Mesothelial cell of epicardium (in vitro differentiated cells): ENCODE measurements at regions not wholly inside any gene's neighbourhood (a gene's known extent, or its start where the extent isn't known, plus 50 kb on each side); places are given as distances from the start of the nearest gene placed in this dataset.

Experiments
- DNase-seq, 2 experiments: peaks; one replicate each; pipeline ENCODE4 v3.0.0; 2021; ENCODE audit warnings: low spot score in 2 of 2; ENCODE audit not compliant: unreplicated experiment in 2 of 2
- H3K27ac Mint-ChIP-seq: 2 replicates; pipeline ENCODE4 v1.8.0; 2021; ENCODE audit warnings: mixed read lengths
- H3K27me3 Mint-ChIP-seq: 2 replicates; pipeline ENCODE4 v1.8.0; 2021; ENCODE audit warnings: low read depth, mixed read lengths
- H3K36me3 Mint-ChIP-seq: 2 replicates; pipeline ENCODE4 v1.8.0; 2021; ENCODE audit warnings: mixed read lengths
- H3K4me1 Mint-ChIP-seq: 2 replicates; pipeline ENCODE4 v1.8.0; 2021; ENCODE audit warnings: mixed read lengths
- H3K4me3 Mint-ChIP-seq: 2 replicates; pipeline ENCODE4 v1.8.0; 2021; ENCODE audit warnings: mild to moderate bottlenecking, moderate library complexity, mixed read lengths
- H3K9me3 Mint-ChIP-seq: 2 replicates; pipeline ENCODE4 v1.8.0; 2021; ENCODE audit warnings: mixed read lengths
- TF ChIP-seq, protein P1 (sequence below): fragments of 200-600 bp; sonication (generic); IDR thresholded peaks from one replicate; pipeline ENCODE4 v1.5.0; 2021; ENCODE audit warnings: antibody characterized with exemption; ENCODE audit not compliant: unreplicated experiment

DNA sequence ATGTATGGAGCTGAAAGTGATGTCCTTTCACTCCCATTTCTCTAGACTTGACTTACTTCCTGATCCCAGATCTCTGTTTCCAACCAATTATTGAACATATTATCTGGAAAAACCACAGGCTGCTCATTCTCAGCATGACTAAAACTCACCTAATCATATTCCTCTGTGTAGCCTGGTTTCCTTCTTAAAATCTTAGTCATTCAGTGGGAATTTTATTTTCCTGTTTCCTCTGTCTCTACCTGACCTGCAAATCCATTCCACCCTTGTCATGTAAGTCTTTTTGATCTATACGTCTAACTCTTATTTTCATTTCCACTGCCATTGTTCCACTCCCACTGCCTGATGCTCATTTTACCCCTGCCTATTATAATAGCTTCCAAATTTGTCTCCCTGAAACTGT, 67.9 kb upstream of the APOBEC4 start:
- Mint-ChIP-seq H3K4me1 (peaks cover 3% of the 10 kb centered on the region), H3K27ac (no peak overlapping the region), H3K36me3 (no peaks in the 10 kb centered on the region), H3K27me3 (no peaks in the 10 kb centered on the region), H3K4me3 (no peak overlapping the region), H3K9me3 (no peaks in the 10 kb centered on the region)
- no peak for DNase-seq
- TF ChIP-seq, protein P1, sequence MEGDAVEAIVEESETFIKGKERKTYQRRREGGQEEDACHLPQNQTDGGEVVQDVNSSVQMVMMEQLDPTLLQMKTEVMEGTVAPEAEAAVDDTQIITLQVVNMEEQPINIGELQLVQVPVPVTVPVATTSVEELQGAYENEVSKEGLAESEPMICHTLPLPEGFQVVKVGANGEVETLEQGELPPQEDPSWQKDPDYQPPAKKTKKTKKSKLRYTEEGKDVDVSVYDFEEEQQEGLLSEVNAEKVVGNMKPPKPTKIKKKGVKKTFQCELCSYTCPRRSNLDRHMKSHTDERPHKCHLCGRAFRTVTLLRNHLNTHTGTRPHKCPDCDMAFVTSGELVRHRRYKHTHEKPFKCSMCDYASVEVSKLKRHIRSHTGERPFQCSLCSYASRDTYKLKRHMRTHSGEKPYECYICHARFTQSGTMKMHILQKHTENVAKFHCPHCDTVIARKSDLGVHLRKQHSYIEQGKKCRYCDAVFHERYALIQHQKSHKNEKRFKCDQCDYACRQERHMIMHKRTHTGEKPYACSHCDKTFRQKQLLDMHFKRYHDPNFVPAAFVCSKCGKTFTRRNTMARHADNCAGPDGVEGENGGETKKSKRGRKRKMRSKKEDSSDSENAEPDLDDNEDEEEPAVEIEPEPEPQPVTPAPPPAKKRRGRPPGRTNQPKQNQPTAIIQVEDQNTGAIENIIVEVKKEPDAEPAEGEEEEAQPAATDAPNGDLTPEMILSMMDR = no peak

DNA sequence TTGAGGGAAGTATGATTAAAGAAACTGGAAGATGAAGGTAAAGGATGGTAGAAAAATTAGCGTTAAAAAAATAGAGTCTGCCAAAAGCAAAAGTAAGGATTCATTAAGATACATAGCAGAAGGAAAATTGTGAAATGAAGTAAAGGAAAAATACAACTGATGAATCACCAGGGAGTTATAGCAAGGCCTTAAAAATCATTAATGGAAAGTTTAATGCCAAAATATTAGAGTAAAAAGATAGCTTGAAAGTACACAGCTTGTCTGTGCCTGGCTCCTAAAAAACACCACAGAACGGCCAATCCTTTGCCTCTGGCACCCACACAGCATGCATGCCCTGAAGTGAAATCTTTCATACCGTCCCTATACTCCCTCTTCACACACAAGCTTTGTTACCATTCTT, 66.9 kb upstream of the APOBEC4 start:
- TF ChIP-seq, protein P1 = no peak
- no peak overlapping the region for H3K4me3 Mint-ChIP-seq
- DNase-seq = no peak

DNA sequence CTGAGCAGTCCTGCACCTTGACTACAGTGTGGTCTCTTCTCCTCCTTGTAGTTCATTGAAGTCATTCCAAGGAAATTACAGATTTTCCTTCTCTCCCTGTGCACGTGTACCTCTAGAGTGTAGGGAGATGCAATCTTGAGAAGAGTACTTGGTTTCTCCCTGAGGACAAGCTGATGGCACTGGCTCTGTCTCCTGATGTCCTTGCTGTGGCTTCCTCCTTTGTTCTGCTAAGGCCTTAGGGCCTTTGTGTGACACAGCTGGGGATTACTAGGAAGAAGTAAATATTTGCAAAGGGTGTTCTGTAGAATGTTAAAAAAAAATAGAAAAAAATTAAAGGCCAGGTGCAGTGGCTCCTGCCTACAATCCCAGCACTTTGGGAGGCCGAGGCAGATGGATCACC, 66.2 kb upstream of the APOBEC4 start:
- TF ChIP-seq, protein P1 = no peak
- H3K9me3 Mint-ChIP-seq = no peaks in the 10 kb centered on the region

More for the DNA sequence above, 66.9 kb upstream of the APOBEC4 start:
- Mint-ChIP-seq H3K9me3 (no peaks in the 10 kb centered on the region), H3K4me1 (peaks cover 3% of the 10 kb centered on the region), H3K36me3 (no peaks in the 10 kb centered on the region), H3K27me3 (no peaks in the 10 kb centered on the region), H3K27ac (no peak overlapping the region)

DNA sequence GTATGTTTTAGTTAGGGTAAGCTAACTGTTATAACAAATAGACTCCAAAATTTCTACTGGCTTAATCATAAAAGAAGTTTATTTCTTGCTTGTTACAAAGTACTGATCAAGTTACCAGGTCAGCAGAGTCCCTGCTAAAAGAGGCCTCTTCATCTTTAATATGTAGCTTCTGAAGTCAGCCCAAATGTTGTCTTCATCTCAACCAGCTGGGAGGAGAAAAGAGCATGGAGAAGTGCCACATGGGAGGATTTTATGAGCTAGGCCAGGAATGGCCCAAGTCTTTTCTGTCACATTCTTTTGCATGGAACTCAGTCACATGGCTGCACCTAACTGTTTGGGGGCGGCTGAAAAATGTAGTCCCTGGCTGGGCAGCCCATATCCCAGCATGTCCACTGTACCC, 63.2 kb upstream of the APOBEC4 start:
- Mint-ChIP-seq H3K27me3 (no peaks in the 10 kb centered on the region), H3K4me1 (peaks cover 16% of the 10 kb centered on the region), H3K36me3 (no peaks in the 10 kb centered on the region), H3K4me3 (no peak overlapping the region), H3K9me3 (no peaks in the 10 kb centered on the region), H3K27ac (no peak overlapping the region)
- TF ChIP-seq, protein P1 = no peak
- no peak for DNase-seq

More for the DNA sequence above, 66.2 kb upstream of the APOBEC4 start:
- Mint-ChIP-seq H3K27ac (no peak overlapping the region), H3K4me3 (no peak overlapping the region), H3K4me1 (peaks cover 3% of the 10 kb centered on the region), H3K27me3 (no peaks in the 10 kb centered on the region), H3K36me3 (no peaks in the 10 kb centered on the region)
- no peak for DNase-seq

DNA sequence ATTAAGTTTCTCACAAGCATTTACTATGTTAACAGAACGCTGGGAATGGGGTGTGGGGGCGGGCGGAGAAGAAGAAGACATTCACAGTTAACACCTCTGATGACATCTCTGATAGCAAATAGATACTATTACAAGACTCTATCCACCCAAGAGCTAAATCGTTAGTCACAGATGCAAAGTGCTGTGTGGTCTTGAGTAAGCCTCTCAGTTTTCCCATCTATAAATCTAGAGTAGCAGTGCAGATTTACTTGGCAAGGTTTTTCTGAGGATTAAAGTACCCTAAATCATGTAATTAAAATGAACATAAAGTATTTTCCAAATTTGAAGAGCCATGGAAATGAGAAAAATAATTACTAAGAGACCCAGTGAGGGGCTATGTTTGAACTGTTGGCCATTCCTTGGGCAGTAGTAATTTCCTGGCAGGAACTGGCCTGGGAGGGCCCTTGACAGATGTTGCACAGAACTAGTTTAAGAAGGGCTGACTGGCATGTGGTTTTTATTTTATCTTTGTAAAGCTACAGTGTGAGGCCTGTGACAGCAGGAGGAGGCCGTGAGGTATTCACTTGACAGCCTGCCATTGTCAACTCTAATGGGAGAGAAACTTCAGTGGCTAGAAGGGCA, 58.7 kb upstream of the APOBEC4 start:
- H3K9me3 Mint-ChIP-seq = no peaks in the 10 kb centered on the region
- no peaks in the 10 kb centered on the region for H3K36me3 Mint-ChIP-seq
- TF ChIP-seq, protein P1 = no peak
- no peaks in the 10 kb centered on the region for H3K27me3 Mint-ChIP-seq
- peak overlapping the region; percentile 26 for H3K27ac Mint-ChIP-seq
- no peak overlapping the region for H3K4me3 Mint-ChIP-seq
- DNase-seq = no peak
- H3K4me1 Mint-ChIP-seq = peaks cover 23% of the 10 kb centered on the region

DNA sequence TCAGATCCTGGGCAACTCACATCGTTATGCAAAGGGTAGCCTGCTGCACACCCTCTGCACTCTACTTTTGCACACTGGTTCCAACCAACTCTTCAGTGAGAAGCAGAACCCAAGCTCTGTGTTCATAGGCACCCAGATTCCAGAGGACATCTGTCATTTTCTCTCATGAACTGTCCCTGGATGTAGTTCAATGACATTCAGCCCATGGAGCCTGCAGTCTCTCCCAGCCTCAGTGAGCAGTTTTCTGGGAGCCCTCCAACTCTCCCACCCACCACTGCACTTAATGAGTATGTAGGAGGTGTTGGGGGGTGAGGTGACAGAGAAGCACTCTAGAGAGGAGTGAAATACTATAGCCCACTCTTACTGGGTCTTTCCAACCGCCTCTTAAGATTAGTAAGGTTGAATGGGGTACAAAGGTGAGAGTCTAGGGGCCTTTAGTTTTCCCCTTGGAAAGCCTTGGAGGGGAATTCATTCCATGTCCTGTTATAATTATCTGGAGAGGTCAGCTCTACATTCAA, 58.1 kb upstream of the APOBEC4 start:
- no peaks in the 10 kb centered on the region for H3K27me3 Mint-ChIP-seq
- no peak for DNase-seq
- peaks cover 22% of the 10 kb centered on the region for H3K4me1 Mint-ChIP-seq
- no peak overlapping the region for H3K27ac Mint-ChIP-seq
- TF ChIP-seq, protein P1 = no peak
- H3K4me3 Mint-ChIP-seq = no peak overlapping the region
- H3K36me3 Mint-ChIP-seq = no peaks in the 10 kb centered on the region
- H3K9me3 Mint-ChIP-seq = no peaks in the 10 kb centered on the region
